Epidermal melanocyte (primary cell): ENCODE measurements at regions not wholly inside any gene's neighbourhood (a gene's known extent, or its start where the extent isn't known, plus 50 kb on each side); places are given as distances from the start of the nearest gene placed in this dataset.
"Not testable (repeated sequence)": the region's sequence is repeated elsewhere in the genome, so short reads cannot be mapped to it uniquely, and the experiment has no call there.

Experiments used
- DNase-seq: peaks from one replicate; pipeline ENCODE4 v3.0.0; 2011; ENCODE audit warnings: low spot score; ENCODE audit not compliant: insufficient read length

GRCh38 chr17:33561569-33562334, 268.7 kb upstream of the ASIC2 start:
- no peak for DNase-seq

DNA sequence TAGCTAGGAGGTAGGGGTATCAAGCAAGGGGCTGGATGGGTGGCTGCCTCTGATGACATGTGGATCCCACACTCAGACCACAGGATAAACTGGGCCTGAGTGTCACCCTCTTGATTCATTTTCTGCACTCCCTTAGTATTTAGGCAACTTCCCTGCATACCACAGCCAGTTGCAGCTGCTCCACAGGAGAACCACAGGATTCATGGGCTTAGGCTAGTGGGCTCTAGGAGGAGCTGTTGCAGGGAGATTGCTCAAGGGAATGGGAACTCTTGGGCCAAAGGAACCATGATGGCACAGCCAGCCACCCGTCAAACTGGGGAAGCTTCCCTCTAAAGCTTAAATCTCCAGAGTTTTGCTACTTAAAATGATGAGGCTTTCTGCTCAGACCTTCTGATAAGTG, 269.7 kb upstream of the ASIC2 start:
- DNase-seq, result no peak

DNA sequence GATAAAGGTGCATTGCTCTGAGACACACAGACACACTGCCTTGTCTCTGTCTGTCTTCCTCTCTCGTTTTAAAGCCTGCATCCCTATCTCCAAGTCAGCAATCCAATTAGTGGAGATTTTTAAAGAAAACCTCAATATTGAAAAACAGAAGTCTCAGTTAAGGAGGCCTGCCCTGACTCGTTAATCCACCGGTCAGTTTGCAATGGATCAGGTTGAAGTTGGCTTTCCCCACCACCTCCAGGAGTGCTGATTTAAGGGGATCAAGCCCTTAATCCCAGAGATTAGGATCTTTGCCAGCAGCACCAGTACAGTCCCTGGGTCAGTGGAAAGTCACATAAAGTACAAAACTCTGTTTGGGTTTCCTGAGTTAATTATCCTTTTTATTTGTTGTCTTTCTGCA, 271.1 kb upstream of the ASIC2 start:
- no peak for DNase-seq

DNA sequence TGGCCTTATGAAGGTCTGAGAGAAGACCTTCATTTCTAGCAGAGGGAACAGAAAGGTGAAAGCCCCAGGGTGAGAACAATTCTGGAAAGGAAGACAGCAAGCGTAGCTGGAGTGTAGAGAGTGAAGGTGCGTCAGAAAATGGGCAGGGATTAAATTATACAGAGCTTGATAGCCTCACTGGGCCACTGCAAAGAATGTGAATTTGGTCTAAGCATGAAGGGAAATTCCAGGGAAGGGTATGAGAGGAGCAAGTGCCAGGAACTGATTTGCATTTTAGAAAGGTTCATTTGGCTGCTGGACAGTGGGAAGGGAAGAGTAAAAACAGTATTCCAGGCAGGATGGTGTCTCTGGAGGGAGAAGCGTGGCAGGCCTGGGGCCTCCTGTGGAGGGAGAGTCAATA, 274.1 kb upstream of the ASIC2 start:
- no peak for DNase-seq

- no peak for DNase-seq
Measured at GRCh38 chr17:33572615-33573014, 279.5 kb upstream of the ASIC2 start.

DNA sequence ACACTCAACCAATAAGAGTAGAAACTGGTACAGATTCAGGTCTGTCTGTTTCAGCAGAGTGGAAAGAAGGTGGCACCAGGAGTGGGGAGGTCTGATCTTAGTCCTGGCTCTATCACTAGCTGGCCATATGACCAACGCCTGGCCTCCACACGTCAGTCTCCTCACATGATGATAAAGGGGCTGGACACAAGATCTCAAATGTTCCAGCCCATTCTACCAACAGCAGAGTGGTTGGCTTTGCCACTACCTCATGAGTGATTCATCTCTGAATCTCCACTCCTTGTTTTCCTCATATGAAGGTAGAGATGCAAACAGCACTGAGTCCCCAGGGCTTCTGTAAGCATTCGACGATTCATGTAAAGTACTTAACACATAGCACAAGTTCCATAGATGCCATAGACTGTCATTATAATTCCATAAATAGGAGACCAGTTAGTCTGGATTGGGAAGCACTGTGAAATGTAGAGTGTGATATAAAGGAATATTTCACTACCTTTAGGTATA, 281.9 kb upstream of the ASIC2 start:
- DNase-seq, result no peak

DNA sequence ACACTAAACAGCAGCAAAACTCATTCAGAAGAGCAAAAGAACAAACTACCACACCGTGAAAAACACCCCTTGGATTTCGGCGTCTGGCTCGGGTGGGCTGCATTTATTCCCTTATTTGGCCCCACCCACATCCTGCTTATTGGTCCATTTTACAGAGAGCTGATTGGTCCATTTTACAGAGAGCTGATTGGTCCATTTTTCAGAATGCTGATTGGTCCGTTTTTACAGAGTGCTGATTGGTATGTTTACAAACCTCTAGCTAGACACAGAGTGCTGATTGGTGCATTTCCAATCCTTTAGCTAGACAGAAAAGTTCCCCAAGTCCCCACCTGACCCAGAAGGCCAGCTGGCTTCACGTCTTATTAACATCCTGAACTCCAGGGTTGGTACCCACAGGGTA, 286.6 kb upstream of the ASIC2 start:
- not testable (repeated sequence) for DNase-seq

DNA sequence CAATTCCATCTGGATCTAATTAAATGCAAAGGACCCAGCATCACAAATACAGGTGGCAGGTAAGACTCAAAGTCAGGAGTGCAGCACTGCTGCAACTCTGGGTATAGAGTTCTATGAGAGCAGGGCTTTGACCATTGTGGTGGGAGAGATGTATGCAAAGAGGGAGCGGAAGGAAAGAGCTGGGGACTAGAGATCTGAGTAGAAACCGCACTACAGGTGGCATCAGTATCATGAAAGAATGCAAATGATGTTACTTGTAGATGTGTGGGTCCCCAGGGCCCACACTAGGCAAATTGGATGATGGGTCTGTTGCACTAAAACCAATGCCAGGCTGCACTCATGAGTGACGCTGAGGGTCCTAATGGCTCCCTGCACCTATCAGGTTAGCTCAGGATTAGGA, 287.1 kb upstream of the ASIC2 start:
- no peak for DNase-seq

- no peak for DNase-seq
Measured at GRCh38 chr17:33582661-33583060, 289.6 kb upstream of the ASIC2 start.

- no peak for DNase-seq
Measured at GRCh38 chr17:33583518-33584417, 290.7 kb upstream of the ASIC2 start.

GRCh38 chr17:33593991-33594390, 300.9 kb upstream of the ASIC2 start:
- no peak for DNase-seq

DNA sequence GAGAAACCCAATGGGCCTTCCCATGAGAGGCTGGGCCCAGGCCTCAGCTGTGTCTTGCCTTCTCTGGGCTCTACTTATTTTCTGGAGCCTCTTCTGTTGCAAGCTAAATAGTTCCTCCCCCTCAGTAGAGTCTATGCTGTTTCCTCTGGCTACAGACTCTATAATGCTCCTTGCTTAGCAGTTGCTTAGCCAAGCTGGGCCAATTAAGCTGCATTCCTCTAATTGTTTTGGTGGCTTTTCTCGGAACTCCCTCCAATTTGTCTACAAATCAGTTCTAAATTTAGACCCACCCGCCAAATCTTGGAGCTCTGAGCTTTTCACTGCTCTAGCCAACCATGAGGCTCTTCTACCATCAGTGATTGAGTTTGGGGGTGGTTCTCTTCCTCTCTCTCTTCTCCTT, 302.7 kb upstream of the ASIC2 start:
- no peak for DNase-seq

DNA sequence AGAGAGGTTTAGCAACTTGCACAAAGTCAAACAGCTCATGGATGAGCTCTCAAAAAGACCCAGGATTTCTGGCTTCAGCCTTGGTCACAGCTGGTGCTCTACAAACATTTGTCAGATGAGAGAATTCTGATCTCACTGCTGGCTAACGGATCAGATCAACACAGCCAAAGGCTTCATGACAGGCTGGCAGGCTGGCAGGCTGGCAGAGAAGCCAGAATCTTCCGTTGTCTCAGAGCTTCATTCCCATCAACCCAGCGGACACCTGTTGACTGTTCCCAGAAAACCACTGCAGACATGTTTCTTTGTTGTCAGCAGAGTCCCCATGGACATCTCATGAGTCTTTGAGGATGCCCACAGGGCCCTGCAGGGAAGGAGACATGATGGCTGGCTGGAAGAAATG, 303.8 kb upstream of the ASIC2 start:
- DNase-seq, result no peak

DNA sequence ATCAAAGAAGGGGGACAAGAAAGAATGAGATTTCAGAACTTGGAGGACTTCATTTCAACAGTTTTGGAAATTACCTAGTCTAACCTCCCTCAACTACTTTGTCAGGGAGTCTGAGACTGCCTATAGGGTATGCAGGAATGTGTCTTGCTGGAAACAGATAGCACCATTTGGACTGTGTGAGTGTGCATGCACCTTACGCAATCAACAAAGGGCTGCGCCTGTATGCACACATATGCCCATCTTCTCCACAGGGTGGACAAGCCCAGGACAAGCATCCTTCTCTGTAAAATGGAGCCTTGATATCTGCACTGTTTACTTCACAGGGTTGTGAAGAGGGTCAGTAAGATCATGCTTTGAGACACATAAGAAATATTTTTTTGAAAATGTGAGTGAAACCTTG, 305.7 kb upstream of the ASIC2 start:
- DNase-seq, result no peak

GRCh38 chr17:33602981-33603380, 309.9 kb upstream of the ASIC2 start:
- DNase-seq, result no peak

- DNase-seq, result no peak
Measured at GRCh38 chr17:33603789-33604188, 310.7 kb upstream of the ASIC2 start.

GRCh38 chr17:33611532-33611931, 318.4 kb upstream of the ASIC2 start:
- DNase-seq, result no peak

DNA sequence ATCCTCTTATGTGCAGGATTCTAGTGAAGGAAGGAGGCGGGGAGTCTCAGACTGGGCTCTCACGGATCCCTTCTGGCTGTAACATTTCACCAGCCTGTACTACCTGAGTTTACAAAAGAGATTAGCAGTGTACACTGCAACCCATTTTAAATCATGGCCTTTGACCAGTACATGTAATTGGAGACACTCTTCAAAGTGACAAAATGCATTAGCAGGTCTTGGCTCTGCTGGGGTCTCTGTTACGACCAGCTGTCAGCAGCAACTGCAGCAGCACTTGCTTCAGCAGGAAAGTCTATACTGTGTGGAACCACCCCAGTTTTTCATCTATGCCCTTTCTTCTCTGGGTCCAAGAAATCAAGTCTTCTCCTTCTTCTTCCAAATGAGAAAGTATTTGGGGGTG, 322.8 kb upstream of the ASIC2 start:
- no peak for DNase-seq

DNA sequence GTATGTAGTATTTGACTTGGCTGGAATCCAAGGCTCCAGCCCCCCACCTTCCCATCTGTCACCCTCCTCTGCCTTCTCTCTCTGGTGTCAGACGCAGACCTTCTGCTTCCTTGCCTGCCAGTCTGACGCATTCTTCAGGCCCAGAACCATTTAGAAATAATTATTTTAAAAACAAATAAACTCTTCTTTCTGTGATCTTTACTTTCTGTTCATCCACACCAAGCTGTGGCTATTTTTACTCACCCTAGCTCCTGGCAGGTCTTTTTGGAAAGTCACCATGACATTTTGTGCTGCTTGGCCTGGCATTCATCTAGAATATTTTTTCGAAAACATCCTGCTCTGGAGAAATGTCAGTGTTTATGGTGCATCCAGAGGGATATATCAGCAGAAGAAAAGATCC, 330.7 kb upstream of the ASIC2 start:
- DNase-seq, result no peak

DNA sequence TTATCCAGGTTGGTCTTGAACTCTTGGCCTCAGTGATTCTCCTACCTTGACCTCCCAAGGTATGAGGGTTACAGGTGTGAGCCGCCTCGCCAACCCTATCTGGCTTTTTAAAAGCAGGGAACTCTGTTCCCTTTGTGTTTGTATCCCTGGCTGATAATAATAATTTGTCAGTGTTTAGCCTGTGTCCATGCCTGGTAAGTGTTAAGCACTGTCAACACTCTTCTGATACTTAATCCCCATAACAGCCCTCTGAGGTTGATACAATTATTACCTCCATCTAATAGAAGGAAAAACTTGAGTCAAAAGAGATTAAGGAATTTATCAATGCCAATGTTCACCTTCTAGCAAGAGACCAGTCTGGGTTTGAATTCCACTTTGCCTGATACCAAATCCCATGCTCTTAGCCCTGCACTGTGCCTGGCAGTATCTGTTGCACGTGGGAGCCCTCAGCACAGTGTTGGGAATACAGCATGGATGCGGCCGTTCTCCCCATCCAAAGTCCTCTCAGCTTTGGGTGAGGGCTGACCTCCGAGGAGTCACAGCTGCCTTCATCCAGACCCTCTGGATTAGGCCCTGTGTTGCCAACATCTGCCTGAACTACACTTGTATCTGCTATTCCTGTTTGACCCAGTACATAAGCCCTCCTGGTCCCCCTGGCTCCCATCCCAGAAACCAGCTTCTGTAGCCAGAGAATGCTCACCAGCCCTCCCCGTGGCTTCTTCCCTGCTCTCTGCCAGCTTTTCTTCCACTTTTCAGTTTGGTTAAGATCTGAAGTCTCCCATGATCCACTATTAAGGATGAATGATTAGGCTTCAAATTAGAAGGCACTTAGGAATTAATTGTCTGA, 335.6 kb upstream of the ASIC2 start:
- no peak for DNase-seq

DNA sequence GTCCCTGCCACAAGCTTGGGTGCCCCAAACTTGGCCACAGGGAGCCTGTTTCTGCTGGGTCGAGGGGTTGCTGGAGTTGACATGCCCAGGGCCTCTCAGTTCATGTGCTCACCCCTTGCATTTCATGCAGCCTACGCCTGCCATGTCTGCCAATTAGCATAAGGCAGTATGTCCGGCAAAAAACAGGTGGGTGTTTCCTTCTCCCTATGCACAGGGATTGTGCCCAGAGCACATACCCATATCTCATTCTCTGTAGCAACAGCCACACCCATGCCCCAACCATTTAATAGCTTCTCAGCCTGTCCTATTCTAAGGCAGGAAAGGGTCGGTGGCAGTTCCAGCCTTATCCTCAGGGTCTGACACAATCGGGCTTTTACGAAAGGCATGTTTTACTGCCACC, 340.4 kb upstream of the ASIC2 start:
- DNase-seq, result no peak

DNA sequence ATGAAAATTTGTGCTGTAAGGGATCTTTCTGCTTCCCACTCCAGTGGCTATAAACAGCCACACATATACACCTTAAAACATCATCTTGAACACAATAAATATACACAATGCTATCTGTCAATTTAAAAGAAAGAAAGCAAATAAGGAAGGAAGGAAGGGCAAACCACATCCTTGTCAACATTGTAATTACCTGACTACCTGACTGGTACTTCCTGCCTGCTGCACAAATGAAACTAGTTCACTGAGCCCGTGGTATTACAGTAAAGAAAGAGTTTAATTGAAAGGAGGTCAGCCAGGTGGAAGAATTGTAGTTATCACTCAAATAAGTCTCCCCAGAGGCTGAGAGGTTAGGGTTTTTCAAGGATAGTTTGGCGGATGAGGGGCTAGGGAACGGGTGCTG, 344.4 kb upstream of the ASIC2 start:
- no peak for DNase-seq
